Cardiac fibroblast (primary cell): ENCODE measurements at regions not wholly inside any gene's neighbourhood (a gene's known extent, or its start where the extent isn't known, plus 50 kb on each side); places are given as distances from the start of the nearest gene placed in this dataset.

Experiments
- DNase-seq, 2 donors: peaks; one replicate each; pipeline versions ENCODE4 v3.0.0 to v3.0.0-alpha.2; 2010; ENCODE audit warnings: low read depth in 2 of 2
- H3K4me3 ChIP-seq, 2 donors: replicated peaks in 1 of 2; 1 replicate in 1 of 2; 2 replicates in 1 of 2; pipeline ENCODE4 v1.5.1; 2011; ENCODE audit warnings: low read depth in 2 of 2, low read length in 2 of 2, mild to moderate bottlenecking in 2 of 2, moderate library complexity in 1 of 2
- CTCF ChIP-seq: IDR thresholded peaks from one replicate; pipeline ENCODE4 v1.5.1; 2011; ENCODE audit warnings: low read depth, mild to moderate bottlenecking, low read length, inconsistent platforms

DNA sequence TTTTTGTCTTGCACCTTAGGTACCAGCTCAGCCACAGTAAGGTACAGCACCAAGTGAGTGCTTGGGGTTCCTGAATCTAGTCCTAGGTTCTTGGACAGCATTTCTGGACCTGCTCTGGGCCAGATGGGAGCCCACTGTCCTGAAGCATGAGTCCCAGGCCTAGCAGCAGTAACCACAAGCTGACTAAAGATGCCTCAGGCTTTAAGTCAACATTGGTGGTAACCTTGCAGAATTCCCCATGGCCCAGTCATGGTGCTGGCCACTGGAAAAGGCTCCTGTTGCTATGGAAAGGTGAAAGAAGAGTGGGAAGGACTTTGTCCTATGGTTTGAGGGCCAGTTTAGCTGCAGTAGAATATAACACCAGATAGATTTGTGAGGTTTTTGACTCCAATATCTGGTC is 86.9 kb upstream of the CLEC14A start:
- peak in 1 of 2 donors; percentile 88 for DNase-seq
- H3K4me3 ChIP-seq, result no peak overlapping the region
- no peak for TF ChIP-seq CTCF

DNA sequence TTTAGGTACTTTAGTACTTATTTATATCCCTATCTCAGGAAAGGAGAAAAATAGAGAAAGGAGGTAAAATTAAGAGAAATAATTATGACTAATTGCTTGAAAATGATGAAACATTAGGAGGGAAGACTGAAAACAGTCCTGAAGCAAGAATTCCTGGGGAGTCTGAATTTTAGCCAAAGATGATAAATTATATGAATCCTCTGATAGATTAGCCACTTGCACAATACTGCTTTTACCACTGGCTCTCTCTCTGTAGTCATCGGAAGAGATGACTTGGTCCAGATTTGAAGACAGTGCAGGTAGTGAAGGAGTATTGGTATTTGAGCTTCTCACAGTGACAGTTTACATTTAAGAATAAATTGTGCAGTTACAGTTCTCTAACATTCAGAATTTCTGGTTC is 83.8 kb upstream of the CLEC14A start:
- no peak overlapping the region for H3K4me3 ChIP-seq
- no peak for TF ChIP-seq CTCF
- peak; percentile 61 to 75 for DNase-seq

GRCh38 chr14:38336298-38336697 is 80.4 kb upstream of the CLEC14A start:
- H3K4me3 ChIP-seq, result no peak overlapping the region

GRCh38 chr14:38330275-38330674 is 74.4 kb upstream of the CLEC14A start:
- H3K4me3 ChIP-seq, result no peak overlapping the region
- TF ChIP-seq CTCF, result no peak

More at GRCh38 chr14:38336298-38336697, 80.4 kb upstream of the CLEC14A start:
- peak in 1 of 2 donors; percentile 33 for DNase-seq
- TF ChIP-seq CTCF, result no peak

GRCh38 chr14:38329246-38329645 is 73.4 kb upstream of the CLEC14A start:
- TF ChIP-seq CTCF, result no peak
- DNase-seq, result no peak
- no peak overlapping the region for H3K4me3 ChIP-seq

More at GRCh38 chr14:38330275-38330674, 74.4 kb upstream of the CLEC14A start:
- no peak for DNase-seq

DNA sequence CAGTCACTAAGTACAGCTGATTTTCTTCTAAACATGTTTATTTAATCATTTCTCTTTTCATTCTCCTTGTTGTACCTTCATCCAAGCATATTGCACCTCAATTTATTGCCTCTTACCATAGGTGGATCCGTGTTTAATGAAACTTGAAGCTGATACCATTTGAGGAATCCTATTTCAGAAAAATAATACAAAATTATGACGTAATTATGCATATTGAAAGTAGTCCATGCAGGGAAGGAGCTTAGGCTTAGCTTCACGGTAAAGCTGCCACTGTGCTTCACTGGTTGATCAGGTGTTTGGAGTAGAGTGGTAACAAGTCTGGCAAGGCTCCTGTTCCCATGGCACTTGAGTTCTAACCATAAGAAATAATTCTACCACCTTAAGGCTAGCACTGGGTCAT is 61.0 kb upstream of the CLEC14A start:
- DNase-seq, result no peak
- no peak overlapping the region for H3K4me3 ChIP-seq
- TF ChIP-seq CTCF, result no peak

DNA sequence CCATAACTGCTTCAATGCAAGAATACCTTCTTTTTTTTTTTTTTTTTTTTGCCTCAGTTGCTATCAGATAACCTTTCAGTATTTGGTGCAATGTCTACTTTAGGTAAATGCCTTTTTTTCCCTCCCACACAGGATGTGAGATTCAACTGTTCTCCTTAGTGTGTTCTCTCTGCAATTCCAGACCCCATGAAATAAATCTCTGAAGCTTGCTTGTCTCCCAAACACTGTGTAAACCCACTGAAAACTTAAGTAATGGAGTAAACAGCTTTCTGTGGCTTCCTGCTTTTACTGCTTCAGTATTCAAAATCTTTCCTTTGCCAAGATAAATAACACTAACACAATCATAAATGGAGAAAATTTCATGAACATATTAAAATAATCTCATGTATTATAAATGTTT is 55.8 kb upstream of the CLEC14A start:
- peak in 1 of 2 donors; percentile 24 for DNase-seq
- no peak overlapping the region for H3K4me3 ChIP-seq
- no peak for TF ChIP-seq CTCF
